ENCODE measurements at regions not wholly inside any gene's neighbourhood (a gene's known extent, or its start where the extent isn't known, plus 50 kb on each side); places are given as distances from the start of the nearest gene placed in this dataset.

DNA sequence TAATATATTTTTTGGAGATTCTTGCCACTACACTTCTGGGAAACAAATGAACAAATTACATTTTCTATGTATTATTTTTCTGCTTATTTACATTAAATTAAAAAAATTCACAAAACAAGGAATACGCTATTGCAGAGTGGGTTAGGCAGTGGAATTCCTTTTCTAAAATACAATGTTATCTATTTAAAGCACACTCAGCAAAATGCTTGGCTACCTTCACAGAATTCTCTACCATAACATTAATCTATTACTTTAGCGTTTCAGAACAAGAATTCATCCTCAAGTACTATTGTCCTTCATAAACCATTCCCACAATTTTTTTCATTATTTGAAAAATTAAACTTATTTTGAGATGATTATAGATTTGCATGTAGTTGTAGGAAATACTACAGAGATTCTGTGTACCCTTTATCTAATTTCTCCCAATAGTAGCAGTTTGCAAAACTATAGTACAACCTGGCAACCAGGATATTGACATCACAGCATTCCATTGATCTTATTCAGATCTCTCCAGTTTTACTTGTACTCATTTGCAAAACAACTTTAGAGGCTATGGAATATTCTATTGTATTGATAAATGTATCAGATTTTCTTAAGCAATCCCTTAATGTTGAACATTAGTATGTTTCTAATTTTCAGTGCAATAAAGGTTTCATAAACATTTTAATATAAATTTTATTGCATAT, 120.9 kb downstream of the DLEU7 start:
- TF ChIP-seq, protein P1, sequence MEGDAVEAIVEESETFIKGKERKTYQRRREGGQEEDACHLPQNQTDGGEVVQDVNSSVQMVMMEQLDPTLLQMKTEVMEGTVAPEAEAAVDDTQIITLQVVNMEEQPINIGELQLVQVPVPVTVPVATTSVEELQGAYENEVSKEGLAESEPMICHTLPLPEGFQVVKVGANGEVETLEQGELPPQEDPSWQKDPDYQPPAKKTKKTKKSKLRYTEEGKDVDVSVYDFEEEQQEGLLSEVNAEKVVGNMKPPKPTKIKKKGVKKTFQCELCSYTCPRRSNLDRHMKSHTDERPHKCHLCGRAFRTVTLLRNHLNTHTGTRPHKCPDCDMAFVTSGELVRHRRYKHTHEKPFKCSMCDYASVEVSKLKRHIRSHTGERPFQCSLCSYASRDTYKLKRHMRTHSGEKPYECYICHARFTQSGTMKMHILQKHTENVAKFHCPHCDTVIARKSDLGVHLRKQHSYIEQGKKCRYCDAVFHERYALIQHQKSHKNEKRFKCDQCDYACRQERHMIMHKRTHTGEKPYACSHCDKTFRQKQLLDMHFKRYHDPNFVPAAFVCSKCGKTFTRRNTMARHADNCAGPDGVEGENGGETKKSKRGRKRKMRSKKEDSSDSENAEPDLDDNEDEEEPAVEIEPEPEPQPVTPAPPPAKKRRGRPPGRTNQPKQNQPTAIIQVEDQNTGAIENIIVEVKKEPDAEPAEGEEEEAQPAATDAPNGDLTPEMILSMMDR (IDR thresholded peaks at IDR 0.05), result no peak
- TF ChIP-seq POLR2A (IDR thresholded peaks at IDR 0.05), result no peak

All from body of pancreas (tissue), 4 donors.